ENCODE measurements at regions not wholly inside any gene's neighbourhood (a gene's known extent, or its start where the extent isn't known, plus 50 kb on each side); places are given as distances from the start of the nearest gene placed in this dataset.

GRCh38 chr2:193334401-193334800 lies 1139.7 kb upstream of the TMEFF2 start:
- no peak for DNase-seq (ENCODE audit: low spot score)

- DNase-seq (ENCODE audit: low spot score): no peak
Measured at GRCh38 chr2:193333539-193333938, 1138.8 kb upstream of the TMEFF2 start.

GRCh38 chr2:193332941-193333340 lies 1138.2 kb upstream of the TMEFF2 start:
- no peak for DNase-seq (ENCODE audit: low spot score)

GRCh38 chr2:193331676-193332075 lies 1136.9 kb upstream of the TMEFF2 start:
- DNase-seq (ENCODE audit: low spot score): no peak

- no peak for DNase-seq (ENCODE audit: low spot score)
Measured at GRCh38 chr2:193326296-193326695, 1131.6 kb upstream of the TMEFF2 start.

GRCh38 chr2:193315428-193316091 lies 1120.8 kb upstream of the TMEFF2 start:
- no peak for DNase-seq (ENCODE audit: low spot score)

- no peak for DNase-seq (ENCODE audit: low spot score)
Measured at GRCh38 chr2:193303464-193303863, 1108.7 kb upstream of the TMEFF2 start.

- DNase-seq (ENCODE audit: low spot score): no peak
Measured at GRCh38 chr2:193294371-193294770, 1099.6 kb upstream of the TMEFF2 start.

- no peak for DNase-seq (ENCODE audit: low spot score)
Measured at GRCh38 chr2:193279361-193279760, 1084.6 kb upstream of the TMEFF2 start.

GRCh38 chr2:193276988-193277387 lies 1082.3 kb upstream of the TMEFF2 start:
- no peak for DNase-seq (ENCODE audit: low spot score)

- no peak for DNase-seq (ENCODE audit: low spot score)
Measured at GRCh38 chr2:193276560-193276959, 1081.8 kb upstream of the TMEFF2 start.

GRCh38 chr2:193276069-193276468 lies 1081.3 kb upstream of the TMEFF2 start:
- no peak for DNase-seq (ENCODE audit: low spot score)

GRCh38 chr2:193272011-193272410 lies 1077.3 kb upstream of the TMEFF2 start:
- DNase-seq (ENCODE audit: low spot score): no peak

- DNase-seq (ENCODE audit: low spot score): no peak
Measured at GRCh38 chr2:193270816-193271215, 1076.1 kb upstream of the TMEFF2 start.

- no peak for DNase-seq (ENCODE audit: low spot score)
Measured at GRCh38 chr2:193267496-193268002, 1072.8 kb upstream of the TMEFF2 start.

GRCh38 chr2:193253014-193253530 lies 1058.3 kb upstream of the TMEFF2 start:
- no peak for DNase-seq (ENCODE audit: low spot score)

GRCh38 chr2:193251909-193252308 lies 1057.2 kb upstream of the TMEFF2 start:
- DNase-seq (ENCODE audit: low spot score): no peak

- DNase-seq (ENCODE audit: low spot score): no peak
Measured at GRCh38 chr2:193250389-193250788, 1055.7 kb upstream of the TMEFF2 start.

GRCh38 chr2:193240752-193241151 lies 1046.0 kb upstream of the TMEFF2 start:
- DNase-seq (ENCODE audit: low spot score): no peak

- DNase-seq (ENCODE audit: low spot score): no peak
Measured at GRCh38 chr2:193231634-193232033, 1036.9 kb upstream of the TMEFF2 start.

GRCh38 chr2:193228276-193228675 lies 1033.5 kb upstream of the TMEFF2 start:
- no peak for DNase-seq (ENCODE audit: low spot score)

GRCh38 chr2:193222454-193222853 lies 1027.7 kb upstream of the TMEFF2 start:
- no peak for DNase-seq (ENCODE audit: low spot score)

GRCh38 chr2:193219413-193219812 lies 1024.7 kb upstream of the TMEFF2 start:
- no peak for DNase-seq (ENCODE audit: low spot score)

GRCh38 chr2:193201583-193201982 lies 1006.9 kb upstream of the TMEFF2 start:
- no peak for DNase-seq (ENCODE audit: low spot score)
